ENCODE measurements at regions not wholly inside any gene's neighbourhood (a gene's known extent, or its start where the extent isn't known, plus 50 kb on each side); places are given as distances from the start of the nearest gene placed in this dataset.

DNA sequence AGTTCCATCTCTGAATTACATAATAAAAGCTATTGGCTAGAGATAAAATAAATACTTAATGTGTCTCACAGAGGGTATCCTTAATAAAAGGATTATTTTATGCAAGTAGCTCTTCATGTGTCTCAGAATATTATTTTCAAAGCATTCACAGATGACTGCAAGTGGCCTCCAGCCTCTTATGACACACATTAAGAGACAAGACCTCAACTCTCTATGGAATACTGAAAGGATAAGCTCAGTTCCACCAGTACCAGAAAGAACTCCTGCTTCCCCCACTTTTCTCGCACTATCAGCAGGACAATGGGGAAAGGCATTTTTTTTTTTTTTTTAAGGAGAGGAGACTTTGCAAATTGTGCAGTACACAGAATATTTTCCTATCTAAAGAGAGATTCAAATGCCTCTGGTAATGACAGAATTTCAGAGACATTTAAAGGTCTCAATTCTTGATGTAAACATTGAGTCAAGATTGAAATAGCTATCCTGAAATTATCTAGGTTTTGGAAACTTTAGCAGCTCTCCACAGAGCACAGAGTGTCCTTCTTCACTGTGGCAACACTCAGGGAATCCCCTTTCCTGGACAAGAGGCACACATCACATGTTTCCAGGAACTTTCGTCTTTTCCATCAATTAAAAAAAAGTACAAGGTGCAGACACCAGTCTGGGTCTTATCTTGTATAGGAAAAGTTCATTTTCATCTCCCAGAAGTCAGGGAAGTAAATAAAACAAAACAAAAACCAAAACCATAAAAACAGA lies 122.0 kb upstream of the ANK3 start:
- TF ChIP-seq, protein P1, sequence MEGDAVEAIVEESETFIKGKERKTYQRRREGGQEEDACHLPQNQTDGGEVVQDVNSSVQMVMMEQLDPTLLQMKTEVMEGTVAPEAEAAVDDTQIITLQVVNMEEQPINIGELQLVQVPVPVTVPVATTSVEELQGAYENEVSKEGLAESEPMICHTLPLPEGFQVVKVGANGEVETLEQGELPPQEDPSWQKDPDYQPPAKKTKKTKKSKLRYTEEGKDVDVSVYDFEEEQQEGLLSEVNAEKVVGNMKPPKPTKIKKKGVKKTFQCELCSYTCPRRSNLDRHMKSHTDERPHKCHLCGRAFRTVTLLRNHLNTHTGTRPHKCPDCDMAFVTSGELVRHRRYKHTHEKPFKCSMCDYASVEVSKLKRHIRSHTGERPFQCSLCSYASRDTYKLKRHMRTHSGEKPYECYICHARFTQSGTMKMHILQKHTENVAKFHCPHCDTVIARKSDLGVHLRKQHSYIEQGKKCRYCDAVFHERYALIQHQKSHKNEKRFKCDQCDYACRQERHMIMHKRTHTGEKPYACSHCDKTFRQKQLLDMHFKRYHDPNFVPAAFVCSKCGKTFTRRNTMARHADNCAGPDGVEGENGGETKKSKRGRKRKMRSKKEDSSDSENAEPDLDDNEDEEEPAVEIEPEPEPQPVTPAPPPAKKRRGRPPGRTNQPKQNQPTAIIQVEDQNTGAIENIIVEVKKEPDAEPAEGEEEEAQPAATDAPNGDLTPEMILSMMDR (IDR thresholded peaks at IDR 0.05) = no peak
- no peak for TF ChIP-seq POLR2A (IDR thresholded peaks at IDR 0.05)
